Caco-2 (cell line): ENCODE measurements at regions not wholly inside any gene's neighbourhood (a gene's known extent, or its start where the extent isn't known, plus 50 kb on each side); places are given as distances from the start of the nearest gene placed in this dataset.
"Not testable (repeated sequence)": the region's sequence is repeated elsewhere in the genome, so short reads cannot be mapped to it uniquely, and the experiment has no call there.

Source experiments
- BruUV-seq: library from RNA; stranded (reverse); fragments of 400-500 nt; replicated peaks from 2 replicates; lab custom pipeline; 2021; lab: Mats Ljungman, UMichigan
- CTCF ChIA-PET: fragments of 300-600 bp; sonication (Branson Sonifier 250); formaldehyde crosslinking; loops from one replicate; lab custom pipeline; 2022; ENCODE audit warnings: antibody characterized with exemption; lab: Charles Lee
- POLR2A ChIA-PET: fragments of 300-600 bp; sonication (Branson Sonifier 250); formaldehyde crosslinking; loops from one replicate; lab custom pipeline; 2022; ENCODE audit warnings: antibody characterized with exemption; lab: Charles Lee
- DNase-seq, 2 experiments: peaks; one replicate each; pipeline versions ENCODE4 v3.0.0 to v3.0.0-alpha.2; 2020 to 2022
- H3K27me3 ChIP-seq: replicated peaks from 2 replicates; pipeline ENCODE4 v1.6.0; 2011; ENCODE audit warnings: low read length; ENCODE audit not compliant: control insufficient read depth, insufficient read depth
- H3K36me3 ChIP-seq: 2 replicates; pipeline ENCODE4 v1.5.1; 2011; ENCODE audit warnings: low read length; ENCODE audit not compliant: control insufficient read depth, insufficient read depth
- H3K4me1 ChIP-seq: fragments of 250-450 bp; sonication (Bioruptor Pico); 2 replicates; pipeline ENCODE4 v1.5.1; 2020; ENCODE audit warnings: mild to moderate bottlenecking
- H3K4me3 ChIP-seq: 2 replicates; pipeline ENCODE4 v1.5.1; 2011; ENCODE audit warnings: low read depth, mild to moderate bottlenecking, control low read depth, low read length
- H3K9me3 ChIP-seq: fragments of 250-450 bp; sonication (Bioruptor Pico); 2 replicates; pipeline ENCODE4 v1.5.1; 2020; ENCODE audit warnings: mild to moderate bottlenecking, moderate library complexity
- H3K27ac Mint-ChIP-seq: one replicate; pipeline ENCODE4 v1.8.0; 2022; ENCODE audit warnings: mixed read lengths; ENCODE audit not compliant: unreplicated experiment
- H3K27me3 Mint-ChIP-seq: one replicate; pipeline ENCODE4 v1.8.0; 2022; ENCODE audit warnings: mixed read lengths; ENCODE audit not compliant: insufficient read depth, unreplicated experiment
- H3K36me3 Mint-ChIP-seq: one replicate; pipeline ENCODE4 v1.8.0; 2022; ENCODE audit warnings: mild to moderate bottlenecking, mixed read lengths; ENCODE audit not compliant: insufficient read depth, unreplicated experiment
- H3K4me1 Mint-ChIP-seq: one replicate; pipeline ENCODE4 v1.8.0; 2022; ENCODE audit warnings: low read depth, mixed read lengths; ENCODE audit not compliant: unreplicated experiment
- H3K4me3 Mint-ChIP-seq: one replicate; pipeline ENCODE4 v1.8.0; 2022; ENCODE audit warnings: mild to moderate bottlenecking, moderate library complexity, mixed read lengths; ENCODE audit not compliant: unreplicated experiment
- H3K9me3 Mint-ChIP-seq: one replicate; pipeline ENCODE4 v1.8.0; 2022; ENCODE audit warnings: mixed read lengths; ENCODE audit not compliant: unreplicated experiment
- intact Hi-C: fragments of 100-400 bp; cut with micrococcal nuclease; formaldehyde crosslinking; loops from one replicate; pipeline ENCODE4 v1.10.0; 2022; ENCODE audit not compliant: unreplicated experiment
- TF ChIP-seq, protein P1 (sequence below), 2 experiments: fragments of 200-600 bp in 1 of 2; IDR thresholded peaks; 1 replicate in 1 of 2; 2 replicates in 1 of 2; pipeline versions ENCODE4 v1.5.1 to v1.8.0; 2011 to 2022; ENCODE audit warnings: antibody characterized with exemption in 1 of 2, control low read depth in 1 of 2, inconsistent platforms in 1 of 2, low read depth in 1 of 2, low read length in 1 of 2, mild to moderate bottlenecking in 1 of 2, moderate library complexity in 1 of 2; ENCODE audit not compliant: insufficient read depth in 1 of 2, severe bottlenecking in 1 of 2, unreplicated experiment in 1 of 2

DNA sequence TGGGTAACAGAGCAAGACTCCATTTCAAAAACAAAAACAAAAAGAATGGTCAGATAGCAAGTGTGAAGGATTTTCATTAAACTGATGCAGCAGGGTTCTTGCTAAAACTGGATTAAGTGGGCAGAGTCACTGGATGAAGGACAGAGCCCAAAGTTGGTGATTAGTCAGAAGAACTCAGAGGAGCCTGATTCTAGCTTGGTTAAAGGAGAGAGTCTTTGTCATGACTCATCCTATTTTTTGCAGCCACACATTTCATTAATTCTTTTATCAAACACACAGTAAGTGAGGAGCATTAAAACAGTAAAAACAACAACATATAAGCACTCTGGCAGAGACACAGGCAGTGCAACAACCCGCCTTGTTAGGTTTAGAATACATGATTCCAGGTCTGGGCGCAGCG lies 56.0 kb upstream of the EDARADD start:
- Mint-ChIP-seq H3K27me3 (no peaks in the 10 kb centered on the region), H3K36me3 (no peaks in the 10 kb centered on the region), H3K9me3 (no peaks in the 10 kb centered on the region), H3K27ac (no peak overlapping the region), H3K4me1 (peaks cover 6% of the 10 kb centered on the region), H3K4me3 (no peak overlapping the region)
- Histone ChIP-seq H3K27me3 (no peaks in the 10 kb centered on the region), H3K4me1 (peaks cover 4% of the 10 kb centered on the region; the same call in 1 of the 2 replicates), H3K36me3 (no peaks in the 10 kb centered on the region), H3K9me3 (no peaks in the 10 kb centered on the region), H3K4me3 (no peak overlapping the region)
- CTCF ChIA-PET, result no interaction called here
- TF ChIP-seq, protein P1, sequence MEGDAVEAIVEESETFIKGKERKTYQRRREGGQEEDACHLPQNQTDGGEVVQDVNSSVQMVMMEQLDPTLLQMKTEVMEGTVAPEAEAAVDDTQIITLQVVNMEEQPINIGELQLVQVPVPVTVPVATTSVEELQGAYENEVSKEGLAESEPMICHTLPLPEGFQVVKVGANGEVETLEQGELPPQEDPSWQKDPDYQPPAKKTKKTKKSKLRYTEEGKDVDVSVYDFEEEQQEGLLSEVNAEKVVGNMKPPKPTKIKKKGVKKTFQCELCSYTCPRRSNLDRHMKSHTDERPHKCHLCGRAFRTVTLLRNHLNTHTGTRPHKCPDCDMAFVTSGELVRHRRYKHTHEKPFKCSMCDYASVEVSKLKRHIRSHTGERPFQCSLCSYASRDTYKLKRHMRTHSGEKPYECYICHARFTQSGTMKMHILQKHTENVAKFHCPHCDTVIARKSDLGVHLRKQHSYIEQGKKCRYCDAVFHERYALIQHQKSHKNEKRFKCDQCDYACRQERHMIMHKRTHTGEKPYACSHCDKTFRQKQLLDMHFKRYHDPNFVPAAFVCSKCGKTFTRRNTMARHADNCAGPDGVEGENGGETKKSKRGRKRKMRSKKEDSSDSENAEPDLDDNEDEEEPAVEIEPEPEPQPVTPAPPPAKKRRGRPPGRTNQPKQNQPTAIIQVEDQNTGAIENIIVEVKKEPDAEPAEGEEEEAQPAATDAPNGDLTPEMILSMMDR (IDR thresholded peaks at IDR 0.05; ENCODE audit: insufficient read depth in 1 of 2, low read depth in 1 of 2, low read length in 1 of 2, severe bottlenecking in 1 of 2, unreplicated experiment in 1 of 2), result no peak
- BruUV-seq, result no TSS peak
- no peak for DNase-seq
- intact Hi-C loops, result no loop called here
- POLR2A ChIA-PET, result no interaction called here

DNA sequence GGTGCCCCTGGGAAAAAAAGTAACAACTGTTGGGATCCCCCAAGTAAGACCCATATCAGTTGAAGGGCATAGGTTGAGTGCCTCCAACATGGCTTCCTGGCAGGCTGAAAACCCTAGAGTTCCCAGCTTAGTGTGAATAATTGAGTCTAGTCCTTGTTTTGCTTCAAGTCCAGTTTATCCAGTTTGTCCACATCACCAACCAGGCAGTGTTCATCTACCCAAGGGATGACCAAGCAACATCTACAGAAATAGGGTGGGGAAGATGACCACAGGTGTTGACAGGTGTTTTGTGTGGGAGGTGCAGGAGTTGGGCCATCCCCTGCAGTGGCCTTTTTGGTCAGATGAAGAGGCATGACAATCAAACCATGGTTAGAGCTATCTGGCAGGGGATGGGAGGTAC lies 54.3 kb upstream of the ERO1B start:
- H3K4me1 Mint-ChIP-seq, result no peaks in the 10 kb centered on the region
- no peak for DNase-seq
- TF ChIP-seq, protein P1 (IDR thresholded peaks at IDR 0.05; ENCODE audit: insufficient read depth in 1 of 2, low read depth in 1 of 2, low read length in 1 of 2, severe bottlenecking in 1 of 2, unreplicated experiment in 1 of 2), result no peak
- no peak overlapping the region for H3K4me3 Mint-ChIP-seq
- no peaks in the 10 kb centered on the region for H3K9me3 ChIP-seq
- intact Hi-C loops, result no loop called here
- BruUV-seq, result no TSS peak
- no peaks in the 10 kb centered on the region for H3K36me3 Mint-ChIP-seq
- ChIA-PET POLR2A (no interaction called here), CTCF (no interaction called here)
- H3K27ac Mint-ChIP-seq, result no peak overlapping the region
- no peaks in the 10 kb centered on the region for H3K27me3 Mint-ChIP-seq
- no peak overlapping the region for H3K4me3 ChIP-seq
- no peaks in the 10 kb centered on the region for H3K36me3 ChIP-seq
- no peaks in the 10 kb centered on the region for H3K27me3 ChIP-seq
- H3K4me1 ChIP-seq, result no peaks in the 10 kb centered on the region
- no peaks in the 10 kb centered on the region for H3K9me3 Mint-ChIP-seq

- intact Hi-C loops, BruUV-seq, CTCF ChIA-PET, H3K4me3 Mint-ChIP-seq, H3K9me3 Mint-ChIP-seq, DNase-seq, H3K4me3 ChIP-seq, H3K36me3 Mint-ChIP-seq, H3K27ac Mint-ChIP-seq, H3K4me1 Mint-ChIP-seq, H3K36me3 ChIP-seq, H3K27me3 Mint-ChIP-seq, H3K9me3 ChIP-seq, H3K27me3 ChIP-seq, H3K4me1 ChIP-seq, POLR2A ChIA-PET: not testable (repeated sequence)
These were observed 53.9 kb upstream of the ERO1B start for GRCh38 chr1:236335633-236336032.
